H1 (cell line): ENCODE measurements at regions not wholly inside any gene's neighbourhood (a gene's known extent, or its start where the extent isn't known, plus 50 kb on each side); places are given as distances from the start of the nearest gene placed in this dataset.

ENCODE experiments used
- CTCF ChIA-PET: fragments of 300-600 bp; sonication (Branson Sonifier 250); formaldehyde crosslinking; loops from one replicate; lab custom pipeline; 2021; ENCODE audit not compliant: partially characterized antibody; lab: Charles Lee
- POLR2A ChIA-PET: fragments of 300-600 bp; sonication (Branson Sonifier 250); formaldehyde crosslinking; loops from one replicate; lab custom pipeline; 2021; ENCODE audit warnings: inconsistent platforms; ENCODE audit not compliant: partially characterized antibody; lab: Charles Lee
- DNase-seq, 2 experiments: peaks; one replicate each; pipeline versions ENCODE4 v3.0.0 to v3.0.0-alpha.2; 2010 to 2022; ENCODE audit warnings: low spot score in 2 of 2, low read depth in 1 of 2, mixed read lengths in 1 of 2
- FAIRE-seq: peaks from 2 replicates; lab custom pipeline; 2011; peaks lifted over from hg19 to GRCh38; lab: Jason Lieb, UNC
- H2AFZ ChIP-seq: 2 replicates; pipeline ENCODE4 v1.8.1; 2012; ENCODE audit warnings: low read length, inconsistent platforms
- H2AK5ac ChIP-seq: 2 replicates; pipeline ENCODE4 v1.6.1; 2013; ENCODE audit warnings: low read depth, low read length
- H2BK120ac ChIP-seq: replicated peaks from 2 replicates; pipeline ENCODE3; 2013; ENCODE audit warnings: low read depth, low read length, inconsistent platforms
- H2BK12ac ChIP-seq: 2 replicates; pipeline ENCODE4 v1.6.1; 2013; ENCODE audit warnings: low read depth, low read length
- H2BK15ac ChIP-seq: 2 replicates; pipeline ENCODE4 v1.6.1; 2013; ENCODE audit warnings: low read length
- H2BK20ac ChIP-seq: 2 replicates; pipeline ENCODE4 v1.6.1; 2013; ENCODE audit warnings: low read length
- H2BK5ac ChIP-seq: 2 replicates; pipeline ENCODE4 v1.6.1; 2013; ENCODE audit warnings: low read depth, low read length
- H3K14ac ChIP-seq: 2 replicates; pipeline ENCODE4 v1.6.1; 2013; ENCODE audit warnings: inconsistent platforms; ENCODE audit not compliant: insufficient read length
- H3K18ac ChIP-seq: 2 replicates; pipeline ENCODE4 v1.6.1; 2013; ENCODE audit warnings: low read length; ENCODE audit errors: extremely low read depth
- H3K23ac ChIP-seq: 2 replicates; pipeline ENCODE4 v1.6.1; 2013; ENCODE audit warnings: inconsistent platforms; ENCODE audit not compliant: insufficient read length
- H3K23me2 ChIP-seq: 2 replicates; pipeline ENCODE4 v1.6.1; 2013; ENCODE audit warnings: low read depth, low read length
- H3K27ac ChIP-seq: 2 replicates; pipeline ENCODE4 v1.6.1; 2011; ENCODE audit warnings: low read depth, low read length, inconsistent platforms
- H3K27me3 ChIP-seq, 4 experiments: replicated peaks in 1 of 4; 1 replicate in 1 of 4; 2 replicates in 3 of 4; pipeline versions ENCODE4 v1.6.1 to v1.8.1; 2011 to 2013; ENCODE audit warnings: low read length in 3 of 4, mild to moderate bottlenecking in 3 of 4, inconsistent platforms in 2 of 4, mixed read lengths in 2 of 4, moderate library complexity in 1 of 4; ENCODE audit not compliant: control insufficient read depth in 3 of 4, insufficient read depth in 3 of 4; ENCODE audit errors: extremely low read depth in 1 of 4
- H3K36me3 ChIP-seq, 4 experiments: 2 replicates each; pipeline versions ENCODE4 v1.6.1 to v1.8.1; 2011 to 2013; ENCODE audit warnings: mild to moderate bottlenecking in 4 of 4, low read length in 3 of 4, moderate library complexity in 2 of 4, control low read depth in 1 of 4, inconsistent platforms in 1 of 4; ENCODE audit not compliant: insufficient read depth in 4 of 4, control insufficient read depth in 2 of 4
- H3K4ac ChIP-seq: replicated peaks from 2 replicates; pipeline ENCODE3; 2013; ENCODE audit warnings: low read length, low read depth, mixed read lengths, inconsistent platforms; ENCODE audit not compliant: insufficient read length
- H3K4me1 ChIP-seq, 4 experiments: replicated peaks in 1 of 4; 1 replicate in 1 of 4; 2 replicates in 3 of 4; pipeline versions ENCODE4 v1.6.1 to v1.8.1; 2011 to 2013; ENCODE audit warnings: low read length in 3 of 4, inconsistent platforms in 2 of 4, mixed read lengths in 1 of 4; ENCODE audit not compliant: insufficient read depth in 4 of 4, control insufficient read depth in 3 of 4
- H3K4me2 ChIP-seq, 2 experiments: 2 replicates each; pipeline versions ENCODE4 v1.6.1 to v1.8.1; 2011 to 2013; ENCODE audit warnings: low read depth in 2 of 2, low read length in 2 of 2, control low read depth in 1 of 2, inconsistent platforms in 1 of 2, mild to moderate bottlenecking in 1 of 2; ENCODE audit not compliant: insufficient read depth in 1 of 2
- H3K4me3 ChIP-seq, 4 experiments: fragments of 200-600, 300-600 bp in 1 of 4; sonication (generic), shearing (Covaris generic), sonication (Bioruptor Twin) in 1 of 4; 2 replicates each; pipeline versions ENCODE4 v1.5.1 to v1.8.1; 2011 to 2016; ENCODE audit warnings: low read length in 4 of 4, low read depth in 3 of 4, control low read depth in 2 of 4, inconsistent platforms in 2 of 4, mild to moderate bottlenecking in 2 of 4, mixed read lengths in 1 of 4, moderate library complexity in 1 of 4; ENCODE audit not compliant: insufficient read depth in 2 of 4; ENCODE audit errors: extremely low read depth in 1 of 4
- H3K56ac ChIP-seq: replicated peaks from 2 replicates; pipeline ENCODE3; 2013; ENCODE audit warnings: low read depth, mild to moderate bottlenecking, mixed read lengths, low read length, inconsistent platforms; ENCODE audit not compliant: insufficient read length
- H3K79me1 ChIP-seq: 2 replicates; pipeline ENCODE4 v1.6.1; 2013; ENCODE audit warnings: low read depth, low read length, control low read depth
- H3K79me2 ChIP-seq, 2 experiments: 2 replicates each; pipeline versions ENCODE4 v1.6.1 to v1.8.1; 2012 to 2013; ENCODE audit warnings: low read length in 2 of 2, mild to moderate bottlenecking in 2 of 2, inconsistent platforms in 1 of 2; ENCODE audit not compliant: insufficient read depth in 2 of 2, control insufficient read depth in 1 of 2
- H3K9ac ChIP-seq, 4 experiments: replicated peaks in 1 of 4; 1 replicate in 1 of 4; 2 replicates in 3 of 4; pipeline versions ENCODE4 v1.6.1 to v1.8.1; 2011 to 2013; ENCODE audit warnings: low read depth in 3 of 4, low read length in 3 of 4, control low read depth in 2 of 4, mild to moderate bottlenecking in 2 of 4, moderate library complexity in 2 of 4, inconsistent platforms in 1 of 4; ENCODE audit errors: extremely low read depth in 1 of 4
- H3K9me3 ChIP-seq, 2 experiments: 2 replicates each; pipeline versions ENCODE4 v1.6.1 to v1.8.1; 2012 to 2013; ENCODE audit warnings: mild to moderate bottlenecking in 2 of 2, moderate library complexity in 2 of 2, control low read depth in 1 of 2, inconsistent platforms in 1 of 2, low read depth in 1 of 2, low read length in 1 of 2, mixed read lengths in 1 of 2; ENCODE audit not compliant: insufficient read depth in 2 of 2
- H4K20me1 ChIP-seq, 2 experiments: replicated peaks in 1 of 2; 2 replicates each; pipeline versions ENCODE3 to v1.8.1; 2011 to 2013; ENCODE audit warnings: inconsistent platforms in 2 of 2, low read length in 2 of 2, mild to moderate bottlenecking in 1 of 2; ENCODE audit not compliant: insufficient read depth in 2 of 2, control insufficient read depth in 1 of 2
- H4K5ac ChIP-seq: 2 replicates; pipeline ENCODE4 v1.6.1; 2013; ENCODE audit warnings: low read length, low read depth, mixed read lengths, inconsistent platforms; ENCODE audit not compliant: insufficient read length
- H4K8ac ChIP-seq: 2 replicates; pipeline ENCODE4 v1.8.0; 2013; ENCODE audit warnings: mild to moderate bottlenecking, moderate library complexity, low read length, inconsistent platforms; ENCODE audit not compliant: insufficient read depth; ENCODE audit errors: extremely low read depth
- H4K91ac ChIP-seq: replicated peaks from 2 replicates; pipeline ENCODE3; 2013; ENCODE audit warnings: low read length, mixed read lengths, inconsistent platforms; ENCODE audit not compliant: insufficient read length
- BCL11A ChIP-seq, 2 experiments: IDR thresholded peaks; one replicate each; pipeline ENCODE4 v1.6.1; 2011; ENCODE audit warnings: low read depth in 2 of 2, low read length in 2 of 2, mild to moderate bottlenecking in 2 of 2
- CBX8 ChIP-seq: fragments of 300-800, 300-1000 bp; sonication (generic); IDR thresholded peaks from 2 replicates; pipeline ENCODE4 v1.7.1; 2016; ENCODE audit warnings: low read depth, low read length, borderline replicate concordance
- EZH2 ChIP-seq: fragments of 200-600 bp; sonication (generic); IDR thresholded peaks from 2 replicates; pipeline ENCODE4 v1.7.1; 2012; ENCODE audit warnings: low read depth, mild to moderate bottlenecking, moderate library complexity, low read length, inconsistent platforms; ENCODE audit not compliant: severe bottlenecking
- GABPA ChIP-seq: IDR thresholded peaks from 2 replicates; pipeline ENCODE4 v1.6.1; 2011; ENCODE audit warnings: mild to moderate bottlenecking, low read length, moderate library complexity, borderline replicate concordance; ENCODE audit not compliant: insufficient read depth
- NRF1 ChIP-seq: IDR thresholded peaks from 2 replicates; pipeline ENCODE4 v1.6.1; 2011; ENCODE audit warnings: mild to moderate bottlenecking, low read depth, low read length, improper control_type of control experiment
- PHF8 ChIP-seq: fragments of 200-600 bp; sonication (generic); conservative IDR thresholded peaks from 2 replicates; pipeline ENCODE4 v1.7.1; 2012; ENCODE audit warnings: low read depth, mild to moderate bottlenecking, inconsistent platforms, low read length, moderate library complexity
- SIN3A ChIP-seq, 2 experiments: IDR thresholded peaks in 1 of 2; conservative IDR thresholded peaks in 1 of 2; 2 replicates each; pipeline ENCODE4 v1.6.1; 2011 to 2012; ENCODE audit warnings: low read length in 2 of 2, improper control_type of control experiment in 1 of 2, low read depth in 1 of 2, mild to moderate bottlenecking in 1 of 2
- SP2 ChIP-seq: IDR thresholded peaks from 2 replicates; pipeline ENCODE4 v1.6.1; 2012; ENCODE audit warnings: mild to moderate bottlenecking, low read length, inconsistent platforms
- TAF1 ChIP-seq: IDR thresholded peaks from 2 replicates; pipeline ENCODE4 v1.6.1; 2011; ENCODE audit warnings: mild to moderate bottlenecking, low read depth, low read length
- TAF7 ChIP-seq: optimal IDR thresholded peaks from 2 replicates; pipeline ENCODE3; 2011; ENCODE audit warnings: low read depth, mild to moderate bottlenecking, inconsistent platforms, low read length, moderate library complexity, borderline replicate concordance
- USF2 ChIP-seq: IDR thresholded peaks from 2 replicates; pipeline ENCODE4 v1.6.1; 2011; ENCODE audit warnings: low read length, improper control_type of control experiment
- WGBS, 2 experiments: shearing (Covaris generic) in 1 of 2; methylation state at CpG; one replicate each; pipeline versions ENCODE4 v1.1.6 to v1.1.7; 2013 to 2015; ENCODE audit warnings: low lambda C conversion rate in 2 of 2, mixed read lengths in 2 of 2, inconsistent platforms in 1 of 2, low coverage in 1 of 2, missing lambda C conversion rate in 1 of 2; ENCODE audit not compliant: insufficient replicate concordance in 2 of 2, insufficient coverage in 1 of 2, insufficient read length in 1 of 2; ENCODE audit errors: extremely low coverage in 1 of 2, missing lambda C conversion rate in 1 of 2; 5-methylcytosine and 5-hydroxymethylcytosine counted together

GRCh38 chr16:80889779-80890359 is 85.5 kb upstream of the CDYL2 start:
- Histone ChIP-seq H4K20me1 (no peaks in the 10 kb centered on the region), H3K4me3 (no peak overlapping the region), H3K23me2 (no peaks in the 10 kb centered on the region), H3K23ac (no peak overlapping the region), H3K4me1 (no peaks in the 10 kb centered on the region), H3K4me2 (no peak overlapping the region), H3K9ac (no peak overlapping the region), H3K9me3 (peaks cover 0 to 3% of the 10 kb centered on the region in 2 experiments; a peak in 1 of 4 replicates), H2BK12ac (no peak overlapping the region), H4K91ac (no peak overlapping the region), H2AK5ac (no peak overlapping the region), H3K79me1 (no peaks in the 10 kb centered on the region), H2BK5ac (no peak overlapping the region), H2BK15ac (no peak overlapping the region), H3K27me3 (no peaks in the 10 kb centered on the region), H3K18ac (no peak overlapping the region), H3K27ac (no peak overlapping the region), H4K5ac (no peak overlapping the region), H3K79me2 (no peaks in the 10 kb centered on the region), H4K8ac (no peak overlapping the region), H3K4ac (no peak overlapping the region), H3K14ac (no peak overlapping the region), H2AFZ (no peak overlapping the region), H2BK20ac (no peak overlapping the region), H3K56ac (no peak overlapping the region), H2BK120ac (no peak overlapping the region), H3K36me3 (no peaks in the 10 kb centered on the region)
- ChIA-PET POLR2A (no interaction called here), CTCF (interaction anchor here (1.3 kb wide), 1 partner anchor 60 kb away, joined by 3 read pairs; no protein-coding TSS in a partner anchor)
- FAIRE-seq (no peak), DNase-seq (no peak)
- 83% methylated on average over 4 of the region's 4 CpGs; no CpG with 5 or more reads in 1 of the 2 experiments for WGBS, 2 experiments
- TF ChIP-seq EZH2 (no peak), BCL11A (IDR thresholded peaks at IDR 0.05; ENCODE audit: low read depth in 2 of 2, low read length in 2 of 2) (no peak), GABPA (no peak), CBX8 (no peak), PHF8 (no peak), SIN3A (conservative IDR thresholded peaks at IDR 0.05 in 1 of 2, IDR thresholded peaks at IDR 0.05 in 1 of 2; ENCODE audit: low read depth in 1 of 2, low read length in 2 of 2) (no peak), TAF7 (no peak), NRF1 (no peak), USF2 (no peak), SP2 (no peak), TAF1 (no peak)
